ENCODE measurements at regions not wholly inside any gene's neighbourhood (a gene's known extent, or its start where the extent isn't known, plus 50 kb on each side); places are given as distances from the start of the nearest gene placed in this dataset.

DNA sequence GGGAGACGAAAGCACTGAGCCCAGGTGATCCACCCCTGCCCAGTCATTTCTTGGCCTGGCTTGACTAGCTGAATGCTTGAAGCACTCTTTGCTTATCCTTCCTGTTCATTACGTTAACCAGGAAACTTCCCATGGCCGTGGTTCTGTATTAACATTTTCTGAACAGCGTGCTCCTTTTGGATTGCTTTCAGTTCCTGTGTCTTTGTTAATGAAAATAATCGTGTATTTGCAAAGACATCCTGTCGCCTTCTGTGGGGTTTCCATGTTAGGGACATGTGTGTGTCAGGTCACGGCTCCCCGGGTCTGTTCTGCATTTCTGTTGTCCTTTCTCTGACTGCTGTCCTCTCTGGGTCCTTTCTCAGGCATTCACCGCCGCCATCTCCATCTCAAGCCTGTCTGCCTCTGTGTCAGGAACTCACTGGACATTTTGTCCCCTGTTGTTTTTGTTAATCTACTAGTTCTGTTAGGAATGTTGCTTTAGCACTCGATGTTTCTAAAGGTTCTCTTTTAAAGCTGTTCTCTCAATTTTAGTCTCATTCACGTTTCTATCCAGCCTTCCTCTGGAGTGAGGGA is 434.1 kb upstream of the HS6ST1 start:
- peak overlapping the region; percentile 3 for H3K27ac Mint-ChIP-seq (ENCODE audit: unreplicated experiment)
- DNase-seq: no peak
- TF ChIP-seq, protein P1, sequence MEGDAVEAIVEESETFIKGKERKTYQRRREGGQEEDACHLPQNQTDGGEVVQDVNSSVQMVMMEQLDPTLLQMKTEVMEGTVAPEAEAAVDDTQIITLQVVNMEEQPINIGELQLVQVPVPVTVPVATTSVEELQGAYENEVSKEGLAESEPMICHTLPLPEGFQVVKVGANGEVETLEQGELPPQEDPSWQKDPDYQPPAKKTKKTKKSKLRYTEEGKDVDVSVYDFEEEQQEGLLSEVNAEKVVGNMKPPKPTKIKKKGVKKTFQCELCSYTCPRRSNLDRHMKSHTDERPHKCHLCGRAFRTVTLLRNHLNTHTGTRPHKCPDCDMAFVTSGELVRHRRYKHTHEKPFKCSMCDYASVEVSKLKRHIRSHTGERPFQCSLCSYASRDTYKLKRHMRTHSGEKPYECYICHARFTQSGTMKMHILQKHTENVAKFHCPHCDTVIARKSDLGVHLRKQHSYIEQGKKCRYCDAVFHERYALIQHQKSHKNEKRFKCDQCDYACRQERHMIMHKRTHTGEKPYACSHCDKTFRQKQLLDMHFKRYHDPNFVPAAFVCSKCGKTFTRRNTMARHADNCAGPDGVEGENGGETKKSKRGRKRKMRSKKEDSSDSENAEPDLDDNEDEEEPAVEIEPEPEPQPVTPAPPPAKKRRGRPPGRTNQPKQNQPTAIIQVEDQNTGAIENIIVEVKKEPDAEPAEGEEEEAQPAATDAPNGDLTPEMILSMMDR (IDR thresholded peaks at IDR 0.05; ENCODE audit: partially characterized antibody, unreplicated experiment): no peak
- no peaks in the 10 kb centered on the region for H3K36me3 Mint-ChIP-seq (ENCODE audit: unreplicated experiment)
- H3K4me3 Mint-ChIP-seq (ENCODE audit: unreplicated experiment): no peak overlapping the region
- peaks cover 4% of the 10 kb centered on the region for H3K27me3 Mint-ChIP-seq (ENCODE audit: unreplicated experiment)
- H3K9me3 Mint-ChIP-seq (ENCODE audit: unreplicated experiment): peaks cover 11% of the 10 kb centered on the region
- peaks cover 29% of the 10 kb centered on the region for H3K4me1 Mint-ChIP-seq (ENCODE audit: low read depth, unreplicated experiment)

DNA sequence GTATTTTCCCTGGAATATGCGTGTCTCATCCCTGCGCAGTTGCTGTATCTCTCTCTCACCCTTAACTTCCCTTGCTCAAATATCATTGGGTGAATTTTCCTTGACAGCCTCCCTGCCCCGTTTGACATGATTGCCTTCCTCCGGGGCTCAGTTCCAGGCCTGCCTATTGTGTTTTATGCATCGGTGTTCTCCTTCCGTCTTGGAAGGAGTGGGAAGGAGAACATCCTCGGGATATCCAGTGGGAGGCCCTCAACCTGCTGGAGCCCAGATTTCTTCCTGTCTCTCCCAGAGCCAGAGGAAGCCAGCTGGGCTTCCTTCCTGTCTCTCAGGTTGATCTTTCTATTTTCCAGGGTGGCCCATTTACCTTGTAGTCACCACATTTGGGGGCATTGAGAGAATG is 434.7 kb upstream of the HS6ST1 start:
- TF ChIP-seq, protein P1 (IDR thresholded peaks at IDR 0.05; ENCODE audit: partially characterized antibody, unreplicated experiment): no peak
- peak overlapping the region; percentile 3 for H3K27ac Mint-ChIP-seq (ENCODE audit: unreplicated experiment)
- peaks cover 4% of the 10 kb centered on the region for H3K27me3 Mint-ChIP-seq (ENCODE audit: unreplicated experiment)
- DNase-seq: no peak
- H3K9me3 Mint-ChIP-seq (ENCODE audit: unreplicated experiment): peaks cover 9% of the 10 kb centered on the region
- H3K4me3 Mint-ChIP-seq (ENCODE audit: unreplicated experiment): no peak overlapping the region
- peaks cover 29% of the 10 kb centered on the region for H3K4me1 Mint-ChIP-seq (ENCODE audit: low read depth, unreplicated experiment)
- no peaks in the 10 kb centered on the region for H3K36me3 Mint-ChIP-seq (ENCODE audit: unreplicated experiment)

DNA sequence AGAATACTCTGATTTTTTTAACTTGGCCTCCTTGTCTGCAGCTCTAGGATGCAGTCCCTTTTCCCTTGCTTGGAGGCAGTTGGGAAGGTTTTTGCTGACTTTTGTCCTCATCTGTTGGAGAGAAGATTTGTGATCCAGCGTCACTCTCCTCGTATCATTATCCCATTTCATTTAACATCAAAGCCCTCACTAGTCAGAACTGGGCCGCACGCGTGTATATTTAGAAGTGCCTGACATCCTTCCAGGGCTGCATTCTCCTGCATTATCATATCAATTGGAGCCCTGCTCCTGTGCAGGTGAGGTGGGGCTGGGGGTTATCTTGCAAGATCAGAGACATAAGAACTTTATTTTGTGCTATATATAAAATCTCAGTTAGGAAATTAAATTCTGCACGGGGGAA is 435.1 kb upstream of the HS6ST1 start:
- H3K27me3 Mint-ChIP-seq (ENCODE audit: unreplicated experiment): peaks cover 4% of the 10 kb centered on the region
- no peak overlapping the region for H3K4me3 Mint-ChIP-seq (ENCODE audit: unreplicated experiment)
- peaks cover 29% of the 10 kb centered on the region for H3K4me1 Mint-ChIP-seq (ENCODE audit: low read depth, unreplicated experiment)
- TF ChIP-seq, protein P1 (IDR thresholded peaks at IDR 0.05; ENCODE audit: partially characterized antibody, unreplicated experiment): no peak
- H3K36me3 Mint-ChIP-seq (ENCODE audit: unreplicated experiment): no peaks in the 10 kb centered on the region
- peak overlapping the region; percentile 38 for H3K27ac Mint-ChIP-seq (ENCODE audit: unreplicated experiment)
- peaks cover 9% of the 10 kb centered on the region for H3K9me3 Mint-ChIP-seq (ENCODE audit: unreplicated experiment)
- DNase-seq: no peak

DNA sequence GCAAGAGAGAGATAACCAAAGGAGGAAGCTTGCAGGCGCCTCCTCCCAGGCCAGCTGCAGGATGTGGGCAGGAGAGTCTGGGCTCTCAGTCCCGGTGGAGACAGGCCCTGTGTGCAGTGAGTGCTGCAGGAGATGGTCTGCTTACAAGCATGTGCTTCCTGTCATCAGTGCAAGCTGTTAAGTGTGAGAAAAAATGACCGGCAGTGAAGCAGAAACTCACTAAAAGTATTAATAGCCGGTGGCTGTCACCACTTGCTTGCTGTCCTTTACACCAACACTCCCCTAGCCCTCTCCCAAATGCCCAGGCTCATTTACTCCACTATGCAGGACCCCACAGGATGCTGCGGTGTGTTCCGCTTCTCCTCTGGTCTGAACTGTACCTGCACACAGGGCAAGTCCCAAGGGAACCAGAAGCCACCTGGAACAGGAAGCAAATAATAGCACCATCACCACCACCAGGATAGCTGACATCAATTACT is 435.6 kb upstream of the HS6ST1 start:
- peaks cover 9% of the 10 kb centered on the region for H3K9me3 Mint-ChIP-seq (ENCODE audit: unreplicated experiment)
- DNase-seq: no peak
- H3K27ac Mint-ChIP-seq (ENCODE audit: unreplicated experiment): peak overlapping the region; percentile 38

More for the DNA sequence above, 435.6 kb upstream of the HS6ST1 start:
- Mint-ChIP-seq H3K27me3 (ENCODE audit: unreplicated experiment) (peaks cover 4% of the 10 kb centered on the region), H3K4me1 (ENCODE audit: low read depth, unreplicated experiment) (peaks cover 29% of the 10 kb centered on the region), H3K36me3 (ENCODE audit: unreplicated experiment) (no peaks in the 10 kb centered on the region), H3K4me3 (ENCODE audit: unreplicated experiment) (no peak overlapping the region)
- TF ChIP-seq, protein P1 (IDR thresholded peaks at IDR 0.05; ENCODE audit: partially characterized antibody, unreplicated experiment): no peak

Data from glutamatergic neuron (in vitro differentiated cells).